HCT116 (cell line): ENCODE measurements at regions not wholly inside any gene's neighbourhood (a gene's known extent, or its start where the extent isn't known, plus 50 kb on each side); places are given as distances from the start of the nearest gene placed in this dataset.

Source experiments
- ATAC-seq: fragments of 200-7000 bp; cut with Tn5 transposase; 2 replicates; pipeline ENCODE4 v1.9.1; 2020; ENCODE audit warnings: mild to moderate bottlenecking, moderate library complexity
- BruUV-seq: library from RNA; stranded (reverse); fragments of 400-500 nt; replicated peaks from 2 replicates; lab custom pipeline; 2021; lab: Mats Ljungman, UMichigan
- CTCF ChIA-PET: fragments of 300-600 bp; sonication (Branson Sonifier 250); formaldehyde crosslinking; loops from one replicate; lab custom pipeline; 2021; ENCODE audit warnings: antibody characterized with exemption; lab: Charles Lee
- POLR2A ChIA-PET: fragments of 300-600, 350-600 bp; sonication (Branson Sonifier 250); formaldehyde crosslinking; loops from one replicate; lab custom pipeline; 2021; ENCODE audit warnings: antibody characterized with exemption; lab: Charles Lee
- RAD21 ChIA-PET, 2 experiments: fragments of 300-600 bp; sonication (Branson Sonifier 250); formaldehyde crosslinking; loops; one replicate each; lab custom pipeline; 2023; ENCODE audit warnings: low total read pairs in 2 of 2; ENCODE audit not compliant: uncharacterized antibody in 2 of 2, unreplicated experiment in 2 of 2, low non-redundant PET in 1 of 2; lab: Charles Lee
- DNase-seq: peaks from one replicate; pipeline ENCODE4 v3.0.0-alpha.2; 2010; ENCODE audit warnings: low read depth, low spot score
- H2AFZ ChIP-seq: fragments of 200-600 bp; shearing (Covaris generic), sonication (generic); 2 replicates; pipeline ENCODE4 v1.6.1; 2017; ENCODE audit warnings: low read depth, mixed run types, mixed read lengths, antibody characterized with exemption, low read length; ENCODE audit not compliant: poor library complexity, severe bottlenecking
- H3K27ac ChIP-seq: 2 replicates; pipeline ENCODE4 v1.5.1; 2012; ENCODE audit warnings: low read depth, low read length
- H3K27me3 ChIP-seq: fragments of 200-600 bp; sonication (generic); 2 replicates; pipeline ENCODE4 v1.6.1; 2016; ENCODE audit warnings: mixed run types, low read length, mixed read lengths; ENCODE audit not compliant: insufficient read depth
- H3K36me3 ChIP-seq, 2 experiments: fragments of 200-500 bp in 1 of 2; fragments of 200-600 bp in 1 of 2; sonication (Bioruptor generic) in 1 of 2; sonication (generic) in 1 of 2; 2 replicates each; pipeline versions ENCODE4 v1.5.1 to v1.6.1; 2014 to 2016; ENCODE audit warnings: low read length in 2 of 2, inconsistent platforms in 1 of 2, mixed read lengths in 1 of 2, mixed run types in 1 of 2; ENCODE audit not compliant: insufficient read depth in 2 of 2, control insufficient read depth in 1 of 2
- H3K4me1 ChIP-seq, 2 experiments: fragments of 200-600 bp in 1 of 2; sonication (generic) in 1 of 2; 2 replicates each; pipeline versions ENCODE4 v1.5.1 to v1.6.1; 2012 to 2017; ENCODE audit warnings: low read length in 2 of 2, inconsistent platforms in 1 of 2, mild to moderate bottlenecking in 1 of 2, mixed read lengths in 1 of 2, mixed run types in 1 of 2, moderate library complexity in 1 of 2; ENCODE audit not compliant: insufficient read depth in 2 of 2, control insufficient read depth in 1 of 2
- H3K4me2 ChIP-seq: fragments of 200-600 bp; sonication (generic); 2 replicates; pipeline ENCODE4 v1.6.1; 2017; ENCODE audit warnings: mixed run types, low read length, mixed read lengths
- H3K4me3 ChIP-seq, 2 experiments: fragments of 200-600 bp in 1 of 2; sonication (generic) in 1 of 2; replicated peaks in 1 of 2; 2 replicates each; pipeline ENCODE4 v1.5.1; 2011 to 2016; ENCODE audit warnings: low read length in 2 of 2, control low read depth in 1 of 2, low read depth in 1 of 2, mild to moderate bottlenecking in 1 of 2, mixed read lengths in 1 of 2, mixed run types in 1 of 2
- H3K79me2 ChIP-seq: fragments of 200-600 bp; sonication (generic); 2 replicates; pipeline ENCODE4 v1.6.1; 2017; ENCODE audit warnings: mild to moderate bottlenecking, mixed run types, low read length, moderate library complexity, mixed read lengths; ENCODE audit not compliant: insufficient read depth
- H3K9ac ChIP-seq: fragments of 200-600 bp; sonication (generic); 2 replicates; pipeline ENCODE4 v1.6.1; 2016; ENCODE audit warnings: low read length, mixed read lengths
- H3K9me2 ChIP-seq: fragments of 200-600 bp; sonication (generic), shearing (Covaris generic); 2 replicates; pipeline ENCODE4 v1.6.1; 2017; ENCODE audit warnings: mixed run types, mild to moderate bottlenecking, moderate library complexity; ENCODE audit not compliant: insufficient read depth
- H3K9me3 ChIP-seq, 2 experiments: fragments of 200-500 bp in 1 of 2; fragments of 200-600 bp in 1 of 2; sonication (Bioruptor generic) in 1 of 2; sonication (generic) in 1 of 2; 2 replicates each; pipeline ENCODE4 v1.6.1; 2014 to 2017; ENCODE audit warnings: low read length in 2 of 2, mixed read lengths in 2 of 2, inconsistent platforms in 1 of 2, low read depth in 1 of 2, mild to moderate bottlenecking in 1 of 2, mixed run types in 1 of 2, moderate library complexity in 1 of 2; ENCODE audit not compliant: control insufficient read depth in 1 of 2, insufficient read depth in 1 of 2
- H4K20me1 ChIP-seq: fragments of 200-600 bp; sonication (generic), shearing (Covaris generic); 2 replicates; pipeline ENCODE4 v1.6.1; 2017; ENCODE audit warnings: mixed run types, mild to moderate bottlenecking, moderate library complexity; ENCODE audit not compliant: insufficient read depth
- CBX3 ChIP-seq: IDR thresholded peaks from 2 replicates; pipeline ENCODE4 v1.6.1; 2012; ENCODE audit warnings: low read depth
- CEBPB ChIP-seq: IDR thresholded peaks from 2 replicates; pipeline ENCODE4 v1.6.1; 2012; ENCODE audit warnings: low read depth
- EZH2 ChIP-seq: fragments of 200-600 bp; sonication (generic); IDR thresholded peaks from 2 replicates; pipeline ENCODE4 v1.6.1; 2017; ENCODE audit warnings: antibody characterized with exemption, mixed run types
- EZH2phosphoT487 ChIP-seq: fragments of 200-600 bp; IDR thresholded peaks from 2 replicates; pipeline ENCODE4 v1.6.1; 2018; ENCODE audit warnings: antibody characterized with exemption, borderline replicate concordance
- FOSL1 ChIP-seq: IDR thresholded peaks from 2 replicates; pipeline ENCODE4 v1.6.1; 2012; ENCODE audit warnings: low read depth
- SP1 ChIP-seq: IDR thresholded peaks from 2 replicates; pipeline ENCODE4 v1.6.1; 2012; ENCODE audit warnings: low read depth
- SRF ChIP-seq: IDR thresholded peaks from 2 replicates; pipeline ENCODE4 v1.6.1; 2012; ENCODE audit warnings: low read depth
- TCF7L2 ChIP-seq: IDR thresholded peaks from 2 replicates; pipeline ENCODE4 v1.7.0; 2011; ENCODE audit warnings: borderline replicate concordance, inconsistent platforms; ENCODE audit not compliant: insufficient read depth, insufficient read length; ENCODE audit errors: extremely low read depth
- ZFX ChIP-seq: fragments of 450-650 bp; IDR thresholded peaks from 2 replicates; pipeline ENCODE4 v1.6.1; 2017
- intact Hi-C: fragments of 100-400 bp; cut with micrococcal nuclease; formaldehyde crosslinking; loops from 2 replicates; pipeline ENCODE4 v1.10.0; 2022
- TF ChIP-seq, protein P1 (sequence below): IDR thresholded peaks from 2 replicates; pipeline ENCODE4 v1.6.1; 2011; ENCODE audit warnings: mild to moderate bottlenecking, low read length, moderate library complexity; ENCODE audit not compliant: insufficient replicate concordance; ENCODE audit errors: extremely low read depth
- TF ChIP-seq, protein P2 (sequence below), 3 experiments: fragments of 200-600 bp in 1 of 3; sonication (generic) in 1 of 3; IDR thresholded peaks in 2 of 3; conservative IDR thresholded peaks in 1 of 3; 2 replicates each; pipeline ENCODE4 v1.5.1; 2012 to 2017; ENCODE audit warnings: low read depth in 2 of 3, low read length in 2 of 3, antibody characterized with exemption in 1 of 3, borderline replicate concordance in 1 of 3, control low read depth in 1 of 3, mild to moderate bottlenecking in 1 of 3, mixed read lengths in 1 of 3, mixed run types in 1 of 3, moderate library complexity in 1 of 3; ENCODE audit not compliant: insufficient read depth in 1 of 3
- TF ChIP-seq, protein P3 (sequence below): IDR thresholded peaks from 2 replicates; pipeline ENCODE4 v1.6.1; 2012

DNA sequence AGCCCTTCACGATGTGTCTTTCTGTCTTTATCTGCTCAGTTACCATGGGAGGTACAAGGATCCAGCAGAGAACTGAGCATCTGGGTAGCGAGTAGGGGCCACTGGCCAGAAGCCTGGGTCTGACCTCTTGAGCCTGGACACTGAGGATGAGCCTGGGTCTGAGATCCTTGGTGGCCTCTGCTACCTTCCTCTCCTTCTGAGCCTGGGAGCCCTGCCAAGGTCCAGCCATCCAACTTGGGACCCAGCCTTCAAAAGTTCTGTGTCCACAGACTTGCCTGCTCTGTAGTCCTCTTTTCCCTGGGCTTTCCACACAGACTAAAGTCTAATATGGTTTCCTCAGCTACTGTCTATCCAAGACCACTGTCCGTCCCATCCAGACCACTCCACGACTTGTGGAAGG, 60.2 kb upstream of the NAA20 start:
- BruUV-seq = no TSS peak
- ChIA-PET POLR2A (no interaction called here), RAD21 (no interaction called here)
- no peaks in the 10 kb centered on the region for H3K9me2 ChIP-seq
- no peak overlapping the region for H3K27ac ChIP-seq
- H3K4me2 ChIP-seq = no peak overlapping the region
- no peaks in the 10 kb centered on the region for H3K79me2 ChIP-seq
- ATAC-seq = no peak
- intact Hi-C loops = no loop called here
- H3K36me3 ChIP-seq = no peaks in the 10 kb centered on the region
- no peak overlapping the region for H3K4me3 ChIP-seq
- no peak for TF ChIP-seq CEBPB
- no peak for TF ChIP-seq TCF7L2
- no peak for TF ChIP-seq CBX3
- TF ChIP-seq FOSL1 = no peak
- TF ChIP-seq, protein P1, sequence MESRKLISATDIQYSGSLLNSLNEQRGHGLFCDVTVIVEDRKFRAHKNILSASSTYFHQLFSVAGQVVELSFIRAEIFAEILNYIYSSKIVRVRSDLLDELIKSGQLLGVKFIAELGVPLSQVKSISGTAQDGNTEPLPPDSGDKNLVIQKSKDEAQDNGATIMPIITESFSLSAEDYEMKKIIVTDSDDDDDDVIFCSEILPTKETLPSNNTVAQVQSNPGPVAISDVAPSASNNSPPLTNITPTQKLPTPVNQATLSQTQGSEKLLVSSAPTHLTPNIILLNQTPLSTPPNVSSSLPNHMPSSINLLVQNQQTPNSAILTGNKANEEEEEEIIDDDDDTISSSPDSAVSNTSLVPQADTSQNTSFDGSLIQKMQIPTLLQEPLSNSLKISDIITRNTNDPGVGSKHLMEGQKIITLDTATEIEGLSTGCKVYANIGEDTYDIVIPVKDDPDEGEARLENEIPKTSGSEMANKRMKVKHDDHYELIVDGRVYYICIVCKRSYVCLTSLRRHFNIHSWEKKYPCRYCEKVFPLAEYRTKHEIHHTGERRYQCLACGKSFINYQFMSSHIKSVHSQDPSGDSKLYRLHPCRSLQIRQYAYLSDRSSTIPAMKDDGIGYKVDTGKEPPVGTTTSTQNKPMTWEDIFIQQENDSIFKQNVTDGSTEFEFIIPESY = no peak
- TF ChIP-seq, all 23 proteins: peak for 0
- no peak overlapping the region for H2AFZ ChIP-seq
- no peak for DNase-seq
- no peaks in the 10 kb centered on the region for H4K20me1 ChIP-seq
- H3K9ac ChIP-seq = no peak overlapping the region
- H3K9me3 ChIP-seq = no peaks in the 10 kb centered on the region
- CTCF ChIA-PET = no interaction called here
- no peaks in the 10 kb centered on the region for H3K4me1 ChIP-seq
- H3K27me3 ChIP-seq = no peaks in the 10 kb centered on the region

DNA sequence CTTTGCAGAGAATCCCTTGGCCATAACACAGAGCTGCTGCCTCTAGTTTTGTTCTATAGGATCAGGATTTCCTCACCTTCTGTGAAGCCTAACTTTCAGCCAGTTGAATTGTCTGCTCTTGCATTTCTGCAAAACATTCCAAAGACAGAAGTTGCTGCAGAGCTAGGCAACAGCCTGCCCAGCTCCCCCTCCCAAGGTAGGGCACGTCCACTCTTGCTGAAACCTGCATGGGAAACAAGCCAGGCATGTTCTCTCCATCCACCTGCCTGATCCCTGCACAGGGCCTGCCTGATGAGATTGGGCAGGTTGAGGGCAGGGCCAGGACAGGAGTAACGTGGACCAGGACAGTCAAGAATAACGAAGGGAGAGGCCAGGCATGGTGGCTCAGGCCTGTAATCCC, 58.9 kb upstream of the NAA20 start:
- Histone ChIP-seq H3K4me3 (no peak overlapping the region), H3K9me3 (no peaks in the 10 kb centered on the region), H2AFZ (no peak overlapping the region), H3K4me2 (no peak overlapping the region), H3K79me2 (no peaks in the 10 kb centered on the region), H4K20me1 (no peaks in the 10 kb centered on the region), H3K9me2 (no peaks in the 10 kb centered on the region), H3K36me3 (no peaks in the 10 kb centered on the region), H3K9ac (no peak overlapping the region), H3K27ac (no peak overlapping the region), H3K4me1 (no peaks in the 10 kb centered on the region), H3K27me3 (no peaks in the 10 kb centered on the region)
- no TSS peak for BruUV-seq
- TF ChIP-seq EZH2phosphoT487 = no peak
- TF ChIP-seq, protein P2, sequence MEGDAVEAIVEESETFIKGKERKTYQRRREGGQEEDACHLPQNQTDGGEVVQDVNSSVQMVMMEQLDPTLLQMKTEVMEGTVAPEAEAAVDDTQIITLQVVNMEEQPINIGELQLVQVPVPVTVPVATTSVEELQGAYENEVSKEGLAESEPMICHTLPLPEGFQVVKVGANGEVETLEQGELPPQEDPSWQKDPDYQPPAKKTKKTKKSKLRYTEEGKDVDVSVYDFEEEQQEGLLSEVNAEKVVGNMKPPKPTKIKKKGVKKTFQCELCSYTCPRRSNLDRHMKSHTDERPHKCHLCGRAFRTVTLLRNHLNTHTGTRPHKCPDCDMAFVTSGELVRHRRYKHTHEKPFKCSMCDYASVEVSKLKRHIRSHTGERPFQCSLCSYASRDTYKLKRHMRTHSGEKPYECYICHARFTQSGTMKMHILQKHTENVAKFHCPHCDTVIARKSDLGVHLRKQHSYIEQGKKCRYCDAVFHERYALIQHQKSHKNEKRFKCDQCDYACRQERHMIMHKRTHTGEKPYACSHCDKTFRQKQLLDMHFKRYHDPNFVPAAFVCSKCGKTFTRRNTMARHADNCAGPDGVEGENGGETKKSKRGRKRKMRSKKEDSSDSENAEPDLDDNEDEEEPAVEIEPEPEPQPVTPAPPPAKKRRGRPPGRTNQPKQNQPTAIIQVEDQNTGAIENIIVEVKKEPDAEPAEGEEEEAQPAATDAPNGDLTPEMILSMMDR (IDR thresholded peaks at IDR 0.05 in 2 of 3, conservative IDR thresholded peaks at IDR 0.05 in 1 of 3; ENCODE audit: borderline replicate concordance in 1 of 3, insufficient read depth in 1 of 3, low read depth in 2 of 3, low read length in 2 of 3) = no peak
- TF ChIP-seq ZFX = no peak
- TF ChIP-seq EZH2 = no peak
- no peak for TF ChIP-seq TCF7L2
- TF ChIP-seq CEBPB = no peak
- no peak for TF ChIP-seq SRF
- TF ChIP-seq CBX3 = no peak
- TF ChIP-seq SP1 = no peak
- TF ChIP-seq, protein P3, sequence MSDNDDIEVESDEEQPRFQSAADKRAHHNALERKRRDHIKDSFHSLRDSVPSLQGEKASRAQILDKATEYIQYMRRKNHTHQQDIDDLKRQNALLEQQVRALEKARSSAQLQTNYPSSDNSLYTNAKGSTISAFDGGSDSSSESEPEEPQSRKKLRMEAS = no peak
- intact Hi-C loops = no loop called here
- no peak for DNase-seq
- CTCF ChIA-PET = no interaction called here
- no peak for ATAC-seq
- POLR2A ChIA-PET = no interaction called here
- RAD21 ChIA-PET = no interaction called here
